Bone marrow (tissue), 2 donors: ENCODE measurements at regions not wholly inside any gene's neighbourhood (a gene's known extent, or its start where the extent isn't known, plus 50 kb on each side); places are given as distances from the start of the nearest gene placed in this dataset.

ENCODE experiments used
- DNase-seq, 2 donors: peaks; one replicate each; lab custom pipeline; 2025; lab: John Stamatoyannopoulos, UW

DNA sequence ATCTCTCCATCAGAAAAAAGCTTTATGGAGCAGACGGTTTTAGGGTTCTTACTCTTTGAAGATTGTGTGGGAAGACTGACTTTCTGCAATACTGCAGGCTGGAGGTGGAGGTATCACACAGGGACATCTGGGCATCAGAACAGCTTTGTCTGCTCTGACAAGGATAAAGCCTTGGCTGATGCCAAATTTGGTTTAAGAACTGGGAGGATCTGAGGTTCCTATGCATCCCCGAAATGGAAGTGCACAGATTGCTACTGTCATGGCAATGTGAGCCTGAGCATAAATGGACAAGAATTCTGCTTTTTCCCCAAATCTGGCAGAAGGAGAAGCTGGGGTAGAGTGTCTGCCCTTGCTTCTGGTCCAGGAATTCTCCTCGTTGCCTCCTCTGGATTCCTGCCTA is 424.3 kb downstream of the SLC4A3 start:
- DNase-seq = no peak

DNA sequence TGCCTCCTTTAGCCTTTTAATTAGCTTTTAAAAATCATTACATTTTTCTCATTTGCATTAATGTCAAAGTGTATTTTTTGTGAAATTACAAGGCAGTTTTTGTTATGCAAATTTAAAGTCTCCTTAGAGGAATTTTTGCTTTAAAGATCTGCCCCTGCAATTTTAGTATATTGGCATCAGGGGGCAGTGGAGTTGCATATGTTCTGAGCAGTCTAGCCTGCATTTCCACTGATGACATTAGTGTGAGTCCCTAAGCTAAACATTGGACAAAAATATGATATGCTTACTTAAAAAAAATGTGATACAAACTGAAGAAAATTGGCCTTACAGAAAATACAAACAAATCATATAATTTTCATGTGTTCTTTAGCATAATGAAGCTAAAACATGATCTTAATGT is 426.5 kb downstream of the SLC4A3 start:
- no peak for DNase-seq

DNA sequence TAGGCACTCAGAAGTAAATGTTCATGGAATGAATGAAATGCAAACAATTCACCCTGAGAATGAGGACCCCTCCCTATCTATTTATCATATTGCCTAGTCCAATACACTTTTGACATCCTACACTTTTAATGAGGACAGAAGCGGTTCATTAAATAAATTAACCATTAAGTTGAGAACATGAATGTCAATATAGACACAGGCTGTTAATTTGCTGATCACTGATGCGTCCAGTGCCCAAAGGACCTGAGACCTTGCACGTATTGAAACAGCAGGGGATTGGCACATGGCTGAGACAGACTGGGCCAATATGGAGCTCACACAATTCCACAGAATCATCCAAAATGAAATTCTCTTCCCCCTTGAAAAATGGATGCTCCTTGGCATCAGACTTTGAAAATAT is 430.0 kb downstream of the SLC4A3 start:
- DNase-seq = no peak

DNA sequence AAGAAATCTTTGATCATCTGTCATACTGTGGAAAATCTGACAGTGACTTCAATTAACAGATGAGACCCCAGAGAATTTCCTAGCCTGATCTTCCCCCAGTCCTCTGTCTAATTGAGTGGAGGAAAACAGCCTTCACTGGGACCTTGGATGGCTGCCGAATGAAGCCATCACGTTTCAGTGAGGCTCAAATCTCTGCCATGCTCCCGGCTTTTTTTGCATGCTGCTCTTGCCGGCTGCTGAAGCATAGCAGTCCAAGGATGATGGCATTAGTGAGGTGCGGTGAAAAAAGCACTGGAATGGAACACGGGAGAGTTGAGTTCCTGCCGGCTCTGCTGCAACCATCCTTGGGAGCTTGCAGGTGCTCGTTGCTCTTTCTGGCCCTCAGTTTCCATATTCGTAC is 430.5 kb downstream of the SLC4A3 start:
- DNase-seq = no peak

DNA sequence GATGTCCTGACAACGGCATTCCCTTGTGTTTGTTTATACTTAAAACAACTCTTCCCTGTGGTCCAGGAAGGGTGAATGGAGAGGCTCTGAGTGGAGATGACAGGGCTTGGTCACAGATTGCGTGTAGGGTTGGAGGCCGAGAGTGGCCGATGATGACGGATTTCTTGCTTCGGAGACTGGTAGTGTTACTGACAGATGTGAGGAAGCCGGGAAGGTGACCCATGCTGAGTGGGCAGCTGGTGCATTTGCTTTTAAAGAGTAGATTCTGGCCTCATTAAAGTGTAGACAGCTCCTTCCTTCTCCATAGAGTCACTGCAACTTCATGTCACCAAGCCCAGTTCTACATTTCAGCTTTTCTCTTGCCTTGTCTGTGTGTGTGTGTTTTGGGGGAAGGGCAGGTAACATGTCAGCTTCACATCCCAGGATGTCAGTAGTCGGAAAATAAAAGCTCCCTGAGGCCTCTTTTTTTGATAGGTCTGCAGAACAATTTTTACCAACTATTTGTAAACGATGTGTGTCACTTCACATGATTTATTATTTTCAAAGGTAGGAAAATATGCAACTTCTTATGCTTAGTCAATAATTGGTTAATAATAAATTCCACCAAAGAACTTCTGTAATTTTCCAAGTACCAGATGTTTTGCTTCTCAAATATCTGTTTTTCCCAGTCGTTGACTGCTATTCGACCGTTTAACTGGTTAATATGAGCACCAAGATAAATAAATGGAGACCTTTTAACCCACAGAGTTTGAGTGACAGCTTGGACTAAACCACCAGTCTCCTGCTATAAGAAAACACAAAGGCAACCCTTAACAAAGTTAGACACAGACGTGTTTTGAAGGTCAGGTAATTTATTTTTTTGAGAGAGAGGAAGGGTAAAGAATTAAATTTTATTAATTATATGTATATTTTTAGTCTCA is 436.9 kb downstream of the SLC4A3 start:
- no peak for DNase-seq

DNA sequence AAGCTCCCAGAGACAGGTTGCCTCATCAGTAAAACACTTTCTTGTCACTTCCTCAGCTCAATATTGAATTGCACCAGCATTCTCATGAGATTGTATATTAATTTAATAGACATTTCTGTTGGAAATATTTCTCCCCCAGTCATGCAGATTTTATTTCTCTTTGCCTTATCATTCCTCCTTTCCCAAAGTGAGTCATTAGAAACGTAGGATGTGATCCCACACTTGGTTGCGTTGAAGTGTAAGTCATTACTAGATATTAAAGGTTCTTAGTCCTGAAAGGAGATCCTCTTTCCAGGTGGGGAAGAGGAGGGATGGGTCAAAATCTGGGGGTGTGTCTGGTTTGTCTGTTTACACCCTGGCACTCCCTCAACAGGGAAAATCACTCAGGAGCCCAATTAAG is 438.2 kb downstream of the SLC4A3 start:
- no peak for DNase-seq

DNA sequence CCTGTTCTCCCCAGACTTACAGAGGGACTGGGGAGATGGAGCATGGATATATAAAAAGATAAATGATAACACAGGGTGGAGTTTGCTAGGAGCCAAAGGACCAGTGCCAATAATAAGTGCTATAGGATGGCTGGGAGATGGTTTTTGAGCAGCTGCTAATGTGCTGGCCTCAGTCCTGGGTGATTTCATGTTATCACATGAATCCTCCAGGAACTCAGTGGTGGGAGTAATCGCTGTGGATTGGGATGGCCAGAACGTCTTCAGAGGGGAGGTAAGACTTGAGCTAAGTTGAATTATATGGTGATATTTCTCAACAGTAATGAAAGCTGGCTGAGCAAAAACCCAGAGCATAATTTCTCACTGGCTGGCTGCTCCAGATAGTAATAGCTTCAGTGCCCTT is 441.4 kb downstream of the SLC4A3 start:
- no peak for DNase-seq

DNA sequence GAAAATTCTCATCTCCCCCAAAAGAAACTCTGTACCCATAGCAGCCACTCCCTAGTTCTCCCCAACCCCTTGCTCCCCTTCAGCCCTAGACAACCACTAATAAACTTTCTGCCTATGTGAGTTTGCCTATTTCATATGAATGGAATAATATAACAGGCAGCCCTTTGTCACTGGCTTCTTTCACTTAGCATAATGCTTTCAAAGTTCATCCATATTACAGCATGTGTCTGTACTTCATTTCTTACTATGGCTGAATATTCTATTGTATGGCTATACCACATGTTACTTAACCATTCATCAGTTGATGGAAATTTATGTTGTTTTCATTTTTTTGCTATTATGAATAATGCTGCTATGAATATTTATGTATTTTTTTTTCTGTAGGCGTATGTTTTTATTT is 442.9 kb downstream of the SLC4A3 start:
- DNase-seq = no peak

DNA sequence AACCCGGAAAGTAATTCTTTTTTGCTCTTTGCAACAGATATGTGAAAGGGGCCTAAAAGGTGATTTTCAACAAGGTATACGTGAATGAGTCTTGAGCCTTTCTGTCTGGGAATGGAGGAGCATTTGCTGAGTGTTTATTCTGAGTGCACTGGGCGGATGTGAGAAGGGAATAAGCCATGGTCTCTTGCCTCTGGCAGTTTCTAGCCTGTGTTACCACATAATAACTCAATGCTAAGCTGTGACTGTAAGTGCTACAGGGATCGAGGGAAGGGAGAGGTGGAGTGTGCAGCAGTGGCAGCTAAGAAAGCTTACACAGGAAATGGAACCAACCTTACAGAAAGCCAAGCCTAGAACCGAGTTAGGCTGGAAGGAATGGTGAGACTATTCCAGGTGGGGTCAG is 444.3 kb downstream of the SLC4A3 start:
- DNase-seq = no peak

DNA sequence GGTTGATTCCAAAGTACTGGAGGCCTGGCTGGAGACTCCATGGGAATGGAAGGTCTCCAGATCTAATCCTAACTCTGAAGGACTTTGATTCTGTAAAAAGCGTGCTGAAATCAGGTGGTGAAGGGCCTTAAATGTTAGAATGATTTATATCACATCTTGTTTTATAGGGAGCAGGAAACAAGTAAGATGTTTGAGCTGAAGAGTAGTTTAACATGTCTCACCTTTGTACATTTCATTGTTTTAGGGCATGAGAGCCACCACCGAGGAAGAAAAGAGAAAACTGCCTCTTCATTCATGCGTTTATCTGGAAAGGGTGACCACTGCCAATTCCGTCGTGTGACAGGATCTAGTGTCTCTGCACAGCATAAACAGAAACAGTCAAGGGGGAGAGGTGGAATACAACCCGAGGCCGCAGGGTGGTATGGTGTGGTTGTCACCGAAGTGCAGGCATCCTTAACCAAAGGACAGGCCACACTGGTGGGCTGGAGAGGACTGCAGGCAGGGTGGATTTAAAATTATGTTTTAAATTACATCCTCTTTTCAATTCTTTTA is 445.3 kb downstream of the SLC4A3 start:
- no peak for DNase-seq

DNA sequence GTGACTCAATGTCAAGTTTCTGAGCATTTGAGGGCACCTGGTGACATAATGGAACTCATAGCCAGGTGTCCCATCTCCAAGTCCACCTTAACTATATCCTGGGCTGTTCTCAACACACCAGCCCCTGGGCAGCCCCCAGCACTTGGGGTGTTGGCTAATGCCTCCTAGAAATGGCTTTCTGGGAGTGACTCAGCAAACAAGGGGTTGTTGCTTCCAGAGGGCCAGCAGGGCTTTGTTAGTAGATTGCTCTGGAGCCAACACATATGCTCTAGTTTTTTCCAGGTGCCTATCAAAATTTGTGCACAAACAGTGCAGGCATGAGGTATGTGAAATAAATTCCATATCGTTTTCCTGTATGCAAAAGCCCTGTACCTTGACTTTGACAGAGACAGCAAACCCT is 448.4 kb downstream of the SLC4A3 start:
- no peak for DNase-seq

DNA sequence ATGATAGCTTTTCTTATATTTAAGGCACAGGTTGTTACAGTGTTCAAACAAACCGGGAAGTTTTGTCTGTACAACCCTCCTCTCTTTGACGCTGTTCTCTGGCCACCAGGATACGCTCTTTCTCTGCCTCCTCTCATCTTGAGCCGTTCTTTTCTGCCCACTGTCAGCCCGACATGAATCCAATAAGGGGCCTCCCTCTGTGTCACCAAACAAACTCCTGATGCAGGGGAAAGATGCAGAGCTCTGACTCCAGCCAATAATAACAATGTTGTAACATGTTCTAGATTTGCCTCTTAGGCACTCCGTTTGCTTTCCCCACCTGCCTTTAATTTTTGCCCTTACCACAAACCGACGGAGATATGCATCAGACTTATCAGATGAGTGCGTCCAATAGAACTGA is 449.3 kb downstream of the SLC4A3 start:
- DNase-seq = no peak

DNA sequence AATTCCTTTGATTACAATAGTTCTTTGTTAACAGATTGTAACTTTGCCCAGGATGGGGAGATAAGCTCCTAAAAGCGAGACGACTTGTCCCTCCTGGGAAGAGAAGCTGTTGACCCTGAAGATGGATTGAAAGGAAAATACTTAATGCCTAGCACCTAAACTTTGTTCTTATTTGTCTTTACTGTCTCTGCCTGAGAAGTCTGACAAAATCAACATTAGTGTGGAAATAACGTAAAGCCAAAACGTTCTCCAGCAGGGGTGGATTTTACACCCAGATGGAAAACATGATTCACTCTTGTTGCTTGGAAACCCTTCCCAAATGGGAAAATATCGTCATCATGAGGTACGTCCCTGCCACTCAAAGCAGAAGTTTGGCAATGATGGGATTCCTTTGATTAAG is 450.1 kb downstream of the SLC4A3 start:
- no peak for DNase-seq

DNA sequence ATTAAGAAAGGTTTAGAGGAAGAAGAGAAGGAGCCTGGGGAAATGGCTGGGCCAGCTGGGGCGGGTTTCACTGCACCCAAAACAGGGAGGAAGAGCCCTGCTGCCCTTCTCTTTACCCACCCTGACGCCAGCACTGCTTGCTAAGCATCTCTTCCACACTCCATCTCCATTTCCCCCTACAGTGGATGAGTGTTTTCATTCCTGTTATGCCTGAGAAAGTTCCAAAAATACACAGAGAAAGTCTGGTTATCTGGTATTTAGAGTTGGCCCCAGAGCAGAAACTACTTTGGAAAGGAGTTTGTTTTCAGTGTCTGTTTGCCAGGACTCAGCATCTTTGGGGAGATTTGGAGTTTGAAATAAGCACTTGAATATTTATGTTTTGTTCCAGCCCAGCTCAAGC is 451.0 kb downstream of the SLC4A3 start:
- no peak for DNase-seq

DNA sequence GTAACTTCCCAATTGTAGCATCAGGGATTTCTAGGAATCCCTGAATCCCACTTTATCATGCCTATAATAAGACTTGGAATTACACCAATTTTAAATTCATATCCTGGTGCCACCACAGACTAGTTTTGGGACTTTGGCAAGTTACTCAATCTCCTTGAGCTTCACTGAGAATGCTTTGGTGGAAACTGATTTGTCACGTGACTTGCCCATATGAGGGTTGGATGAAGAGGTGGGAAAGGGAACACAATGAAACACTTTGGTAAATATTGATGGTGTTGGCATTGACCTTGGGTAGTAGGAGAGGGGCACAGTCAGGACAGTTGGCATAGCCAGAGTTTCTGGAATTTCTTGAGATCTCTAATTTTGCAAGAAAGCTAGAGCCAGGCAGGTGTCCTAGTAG is 452.2 kb downstream of the SLC4A3 start:
- no peak for DNase-seq

DNA sequence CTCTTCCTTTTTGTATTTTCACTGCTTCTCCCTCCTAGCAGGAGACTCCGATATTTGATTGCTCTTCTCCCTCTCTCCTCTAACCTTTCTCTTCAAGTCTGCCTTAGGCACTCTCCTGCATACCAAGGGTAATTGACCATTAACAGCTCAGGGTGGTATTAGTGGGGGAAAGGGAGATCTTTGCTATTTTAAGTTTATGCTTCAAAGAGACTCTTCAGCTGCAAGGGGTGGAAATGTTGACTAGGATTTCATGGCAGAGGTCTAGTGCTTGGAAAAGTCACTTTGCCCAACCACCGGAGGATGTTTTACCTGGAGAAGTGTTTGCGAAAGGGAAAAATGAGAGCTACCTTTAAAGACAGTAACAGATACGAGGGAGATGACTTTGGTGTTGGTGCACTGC is 453.7 kb downstream of the SLC4A3 start:
- DNase-seq = no peak

DNA sequence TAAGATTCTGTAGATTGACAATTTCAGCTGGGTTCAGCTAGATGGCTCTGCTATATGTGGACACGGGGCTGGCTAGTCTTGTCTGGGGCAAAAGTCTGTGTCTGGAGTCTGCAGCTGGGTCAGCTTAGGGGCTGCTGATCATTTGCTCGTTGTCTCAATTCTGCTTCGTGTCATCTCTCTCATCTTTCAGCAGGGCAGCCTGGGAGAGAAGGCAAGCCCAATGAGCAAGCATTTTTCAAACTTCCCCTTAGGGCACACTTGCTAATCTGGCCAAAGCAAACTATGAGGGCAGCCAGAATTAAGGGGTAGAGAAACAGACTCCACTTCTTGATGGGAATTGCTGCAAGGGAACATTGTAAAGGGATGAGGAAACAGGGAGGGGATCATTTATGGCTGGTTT is 462.6 kb downstream of the SLC4A3 start:
- no peak for DNase-seq

DNA sequence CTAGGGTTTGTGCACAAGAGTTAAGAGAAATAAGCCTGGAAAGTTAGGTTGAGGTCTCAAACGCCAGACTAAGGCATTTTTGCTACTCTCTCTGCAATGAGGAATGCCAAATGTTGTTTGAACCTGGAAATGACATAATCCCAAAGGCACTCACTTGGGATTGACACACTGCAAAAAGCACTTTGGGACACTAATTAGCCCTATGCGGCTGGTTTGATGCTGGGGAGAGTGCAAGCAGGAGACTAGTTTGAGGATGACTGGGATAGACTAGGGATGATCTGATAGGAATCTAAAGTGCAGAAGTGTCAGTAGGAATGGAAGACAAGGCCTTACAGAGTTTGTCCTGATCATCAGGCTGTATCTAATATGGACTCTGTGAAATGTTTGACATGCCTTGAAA is 469.0 kb downstream of the SLC4A3 start:
- no peak for DNase-seq

DNA sequence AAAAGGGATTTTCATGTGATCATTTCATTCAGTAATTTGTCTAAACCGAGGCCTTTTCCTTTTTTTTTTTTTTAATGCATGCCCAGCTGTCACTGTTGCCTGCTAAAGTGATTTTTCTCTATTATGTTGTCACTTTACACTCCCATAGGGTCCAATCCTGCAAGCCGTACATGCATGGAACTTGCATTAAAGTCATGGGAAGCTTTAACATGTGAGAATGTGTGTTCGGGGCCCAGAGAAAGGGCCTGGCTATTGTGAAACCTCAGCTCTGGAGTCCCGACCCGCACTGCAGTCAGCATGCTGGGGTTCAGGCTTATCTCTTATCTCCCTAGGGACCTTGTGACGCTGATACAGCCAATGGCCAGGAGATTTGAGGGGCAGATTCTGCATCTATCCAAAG is 474.6 kb downstream of the SLC4A3 start:
- no peak for DNase-seq

DNA sequence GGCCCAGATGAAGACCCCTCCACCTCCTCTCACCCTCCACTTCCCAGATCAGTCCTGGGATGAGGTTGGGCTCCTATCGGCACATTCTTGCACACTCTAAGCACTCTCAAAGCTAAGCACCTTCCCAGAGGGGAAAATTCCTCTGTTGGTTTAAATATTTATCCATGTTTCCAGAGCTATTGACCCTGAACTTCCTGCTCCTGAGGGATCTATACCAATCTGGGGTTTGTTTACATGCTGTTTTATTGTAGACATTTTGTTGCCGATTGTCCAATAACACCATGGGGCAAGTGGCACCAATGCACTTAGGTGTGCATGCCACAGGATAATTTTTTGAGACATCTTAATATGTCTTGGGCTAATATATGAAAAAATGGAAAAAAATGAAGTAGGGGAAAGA is 476.2 kb downstream of the SLC4A3 start:
- no peak for DNase-seq

DNA sequence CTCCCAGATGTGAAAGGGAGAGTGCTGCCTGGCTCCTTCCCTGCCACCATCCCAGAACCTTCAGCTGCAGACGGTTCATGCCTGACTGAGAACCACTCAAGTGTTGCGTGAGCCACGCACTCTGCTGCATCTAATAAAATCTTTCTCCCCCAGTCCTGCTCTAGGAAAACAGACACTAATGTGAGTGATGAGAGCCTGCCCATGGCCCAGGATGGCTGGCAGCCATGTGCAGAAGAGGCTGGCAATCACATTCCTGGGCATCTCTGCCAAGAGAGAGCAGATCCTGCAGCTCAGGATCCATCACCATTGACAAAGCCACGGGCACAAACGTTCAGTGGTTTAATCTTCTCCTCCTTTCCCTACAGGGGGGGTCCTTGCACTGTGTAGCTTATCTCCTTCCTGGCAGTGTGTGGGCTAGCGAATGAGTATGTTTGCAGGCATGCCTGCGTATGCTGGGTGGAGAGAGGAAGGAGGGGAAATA is 477.5 kb downstream of the SLC4A3 start:
- no peak for DNase-seq

DNA sequence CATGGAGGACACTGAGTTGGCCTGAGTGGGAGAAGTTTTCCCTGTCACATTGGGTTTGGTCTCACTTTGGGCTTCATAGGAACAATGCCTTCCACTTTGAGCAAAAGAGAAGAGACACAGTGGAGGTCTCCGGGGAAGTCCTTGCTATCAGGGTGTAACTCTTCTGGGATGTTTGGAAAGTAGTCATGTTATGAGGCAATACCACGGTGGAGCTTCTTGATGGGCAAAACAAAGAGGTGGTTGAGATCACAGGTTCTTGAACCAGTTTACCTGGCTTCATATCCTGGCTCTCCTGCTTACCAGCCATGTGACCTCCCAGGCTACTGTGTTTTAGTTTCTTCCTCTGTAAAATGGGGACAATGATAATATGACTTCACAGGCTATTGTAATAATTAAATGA is 478.6 kb downstream of the SLC4A3 start:
- no peak for DNase-seq

DNA sequence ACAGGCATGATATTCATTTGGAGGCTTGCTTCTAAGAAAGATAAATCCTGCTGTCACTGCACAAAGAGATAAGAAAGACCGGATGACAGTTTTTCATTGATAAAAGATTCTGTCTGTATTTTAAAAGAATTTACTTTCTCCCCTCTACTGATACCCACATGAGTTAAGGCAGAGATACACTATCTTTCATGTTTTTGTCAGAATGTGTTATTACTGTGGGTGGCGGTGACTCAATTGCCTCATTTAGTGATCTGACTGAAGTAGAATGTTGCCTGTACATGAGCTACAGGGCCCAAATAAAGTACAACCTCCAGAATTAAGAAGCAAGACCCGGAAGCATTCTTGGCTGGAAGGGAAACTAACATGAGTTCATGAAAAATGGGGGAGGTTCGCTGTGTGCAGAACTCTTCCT is 480.0 kb downstream of the SLC4A3 start:
- DNase-seq = no peak

DNA sequence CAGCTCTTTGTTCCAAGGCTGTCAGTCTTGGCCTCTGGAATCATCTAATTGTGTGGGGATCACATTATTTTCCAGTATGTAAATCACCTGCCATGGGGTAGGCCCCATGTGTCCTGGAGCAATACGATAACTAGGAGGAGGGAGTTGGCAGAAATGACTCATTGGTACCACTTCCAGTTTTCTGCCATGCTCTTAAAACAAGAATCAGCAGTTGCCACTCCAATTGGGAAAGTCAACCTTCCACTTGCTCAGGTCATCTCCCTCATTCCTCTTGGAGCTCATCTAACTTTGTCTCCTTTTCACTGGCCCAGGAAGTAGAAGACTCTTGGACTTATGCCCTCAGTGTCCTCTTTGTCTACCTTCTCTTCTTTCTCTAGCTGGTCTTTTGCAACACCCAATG is 487.0 kb downstream of the SLC4A3 start:
- no peak for DNase-seq
